ENCODE measurements at regions not wholly inside any gene's neighbourhood (a gene's known extent, or its start where the extent isn't known, plus 50 kb on each side); places are given as distances from the start of the nearest gene placed in this dataset.

- DNase-seq (ENCODE audit: extremely low spot score): no peak
- ChIA-PET POLR2A (no interaction called here), CTCF (no interaction called here)
- no peak for TF ChIP-seq CTCF (IDR thresholded peaks at IDR 0.05; ENCODE audit: control extremely low read depth, extremely low read depth, low read depth, missing control alignments)
Measured at GRCh38 chr16:56087626-56088025, 103.7 kb upstream of the GNAO1 start.

DNA sequence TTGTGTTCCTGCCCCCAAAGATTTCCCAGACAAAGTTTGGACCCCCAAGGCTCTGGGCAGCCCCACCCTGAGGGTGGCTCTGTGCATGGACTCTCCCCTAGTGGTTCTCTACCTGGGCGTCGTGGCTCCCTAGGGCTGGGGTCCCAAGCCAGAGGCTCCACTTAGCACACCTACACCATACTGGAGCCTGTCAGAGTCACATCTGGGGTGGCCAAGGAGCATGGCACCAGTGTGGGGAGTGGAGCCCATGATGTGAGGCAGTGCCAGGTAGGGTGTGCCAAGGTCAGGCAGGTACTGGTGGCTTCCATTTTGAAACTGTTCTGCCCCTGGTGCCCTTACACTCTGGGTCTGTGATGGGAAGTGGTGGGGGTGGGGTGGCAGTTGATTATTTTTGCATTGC is 109.9 kb upstream of the GNAO1 start:
- POLR2A ChIA-PET: no interaction called here
- no peak for TF ChIP-seq CTCF (IDR thresholded peaks at IDR 0.05; ENCODE audit: control extremely low read depth, extremely low read depth, low read depth, missing control alignments)
- no peak for DNase-seq (ENCODE audit: extremely low spot score)
- CTCF ChIA-PET: interaction anchor here (1.3 kb wide), 1 partner anchor 20 kb away, joined by 3 read pairs; no protein-coding TSS in a partner anchor

GRCh38 chr16:56075732-56076388 is 115.4 kb upstream of the GNAO1 start:
- ChIA-PET POLR2A (no interaction called here), CTCF (no interaction called here)
- no peak for DNase-seq (ENCODE audit: extremely low spot score)
- no peak for TF ChIP-seq CTCF (IDR thresholded peaks at IDR 0.05; ENCODE audit: control extremely low read depth, extremely low read depth, low read depth, missing control alignments)

- no peak for DNase-seq (ENCODE audit: extremely low spot score)
- POLR2A ChIA-PET: no interaction called here
- no peak for TF ChIP-seq CTCF (IDR thresholded peaks at IDR 0.05; ENCODE audit: control extremely low read depth, extremely low read depth, low read depth, missing control alignments)
- CTCF ChIA-PET: no interaction called here
Measured at GRCh38 chr16:56073508-56073907, 117.8 kb upstream of the GNAO1 start.

- TF ChIP-seq CTCF (IDR thresholded peaks at IDR 0.05; ENCODE audit: control extremely low read depth, extremely low read depth, low read depth, missing control alignments): no peak
- DNase-seq (ENCODE audit: extremely low spot score): no peak
- ChIA-PET CTCF (interaction anchor here (1.5 kb wide), 1 partner anchor 9 kb away, joined by 3 read pairs; no protein-coding TSS in a partner anchor), POLR2A (no interaction called here)
Measured at GRCh38 chr16:56072096-56072495, 119.2 kb upstream of the GNAO1 start.

- ChIA-PET CTCF (interaction anchor here (0.9 to 1.0 kb wide), 2 partner anchors 123 to 280 kb away, joined by 3 read pairs; no protein-coding TSS in a partner anchor), POLR2A (no interaction called here)
- TF ChIP-seq CTCF (IDR thresholded peaks at IDR 0.05; ENCODE audit: control extremely low read depth, extremely low read depth, low read depth, missing control alignments): no peak
- no peak for DNase-seq (ENCODE audit: extremely low spot score)
Measured at GRCh38 chr16:56068816-56069215, 122.5 kb upstream of the GNAO1 start.

Measured in GM10248 (cell line).